ENCODE measurements at regions not wholly inside any gene's neighbourhood (a gene's known extent, or its start where the extent isn't known, plus 50 kb on each side); places are given as distances from the start of the nearest gene placed in this dataset.
"Not testable (repeated sequence)": the region's sequence is repeated elsewhere in the genome, so short reads cannot be mapped to it uniquely, and the experiment has no call there.

DNA sequence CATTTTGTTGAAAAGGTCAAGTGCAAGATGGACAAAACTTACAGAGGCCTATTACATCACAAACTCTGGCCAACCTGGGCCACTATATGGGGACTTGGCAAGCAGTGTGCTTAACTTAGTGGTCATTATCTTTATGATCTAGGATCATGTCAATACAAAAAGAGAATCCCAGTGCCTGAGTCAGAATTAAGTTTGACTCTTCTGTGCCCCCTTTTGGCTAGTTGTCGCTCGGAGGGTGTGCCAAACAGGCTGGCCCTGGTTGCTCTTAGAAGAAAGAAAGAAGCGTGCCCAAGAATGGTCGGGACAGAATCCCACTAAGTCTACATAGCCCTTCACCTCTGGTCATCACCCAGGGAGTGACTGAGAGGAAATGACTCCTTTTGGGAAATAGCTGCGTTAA lies 100.1 kb downstream of the EIF4E start:
- no peak for DNase-seq

DNA sequence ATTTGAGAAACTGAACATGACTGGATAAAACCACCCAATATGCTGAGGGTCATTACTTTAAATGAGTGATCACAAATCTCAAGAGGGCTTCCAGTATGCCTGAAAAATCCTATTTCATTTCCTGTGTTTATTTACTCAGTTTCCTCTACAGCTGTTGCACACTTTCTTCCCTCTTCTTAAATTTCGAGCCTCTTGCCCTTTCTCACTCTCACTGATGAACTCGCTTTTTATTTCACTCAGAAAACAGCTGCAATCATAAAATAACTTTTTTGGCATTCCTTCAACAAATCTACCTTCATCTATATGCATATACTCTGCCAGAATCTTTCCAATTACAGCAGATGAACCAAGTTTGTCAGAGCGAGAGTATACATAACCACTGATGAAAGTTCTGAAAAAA lies 101.3 kb downstream of the EIF4E start:
- DNase-seq: no peak

DNA sequence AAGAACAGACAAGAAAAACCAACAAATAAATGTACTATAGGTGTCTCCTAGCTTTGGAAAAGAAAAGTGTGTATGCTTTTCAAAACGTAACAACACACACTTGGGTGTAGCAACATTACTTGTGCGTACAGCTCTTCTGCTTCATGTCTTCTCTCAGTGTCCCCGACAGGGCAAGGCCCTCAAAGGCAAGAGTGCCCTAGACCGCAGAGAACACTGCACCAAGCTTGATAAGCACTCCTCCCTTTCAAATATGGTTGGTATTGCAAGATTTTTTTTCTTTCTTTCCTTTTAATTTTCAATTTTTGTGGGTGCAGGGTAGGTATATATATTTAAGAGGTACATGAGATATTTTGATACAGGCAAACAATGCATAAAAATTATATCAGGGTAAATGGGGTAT lies 106.8 kb downstream of the EIF4E start:
- DNase-seq: no peak

DNA sequence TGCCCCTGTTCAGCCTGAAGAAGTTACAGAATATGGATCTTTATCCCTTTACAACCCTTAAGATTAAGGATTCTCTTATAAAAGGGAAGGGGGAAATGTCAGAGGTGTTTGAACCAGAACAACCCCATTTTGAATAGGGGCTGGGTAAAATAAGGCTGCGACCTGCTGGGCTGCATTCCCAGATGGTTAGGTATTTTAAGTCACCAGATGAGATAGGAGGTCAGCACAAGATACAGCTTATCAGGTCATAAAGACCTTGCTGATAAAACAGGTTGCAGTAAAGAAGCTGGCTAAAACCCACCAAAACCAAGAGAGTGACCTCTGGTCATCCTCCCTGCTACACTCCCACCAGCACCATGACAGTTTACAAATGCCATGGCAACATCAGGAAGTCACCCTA lies 110.8 kb downstream of the EIF4E start:
- not testable (repeated sequence) for DNase-seq

DNA sequence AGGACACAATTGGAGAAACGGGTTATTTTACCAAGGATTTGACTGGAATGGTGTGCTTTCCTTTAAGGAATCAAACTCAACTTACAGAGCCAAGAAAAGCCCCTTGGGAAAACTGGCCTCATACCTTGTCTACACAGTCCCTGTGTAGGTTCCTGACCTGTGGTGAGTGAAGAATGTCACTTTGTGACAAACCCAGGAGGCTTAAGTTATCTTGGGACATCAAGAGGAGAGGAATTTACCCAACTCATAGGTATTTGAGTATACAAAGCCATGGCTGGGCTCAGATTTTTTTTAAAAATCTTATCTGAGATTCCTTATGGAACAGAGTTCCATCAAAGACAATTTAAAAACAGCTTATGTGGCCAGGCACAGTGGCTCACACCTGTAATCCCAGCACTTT lies 112.1 kb downstream of the EIF4E start:
- no peak for DNase-seq

DNA sequence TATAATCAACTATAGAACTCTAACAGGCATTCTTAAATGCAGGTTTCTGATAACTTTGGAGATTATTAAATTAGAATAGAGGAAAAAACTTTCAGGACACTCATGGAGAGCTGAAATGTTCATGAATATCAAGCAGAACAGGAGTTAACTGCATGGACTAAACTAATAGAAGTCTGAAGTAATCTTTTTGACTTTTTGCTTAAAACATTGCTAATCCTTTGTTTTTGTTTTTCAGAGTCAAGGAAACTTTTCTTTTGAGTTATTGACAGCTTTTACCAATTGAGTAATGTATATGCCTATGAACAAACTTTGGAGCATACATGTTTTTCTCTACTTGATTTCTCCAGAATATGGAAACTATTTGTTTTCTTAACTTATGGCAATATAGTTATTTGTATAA lies 112.5 kb downstream of the EIF4E start:
- no peak for DNase-seq

DNA sequence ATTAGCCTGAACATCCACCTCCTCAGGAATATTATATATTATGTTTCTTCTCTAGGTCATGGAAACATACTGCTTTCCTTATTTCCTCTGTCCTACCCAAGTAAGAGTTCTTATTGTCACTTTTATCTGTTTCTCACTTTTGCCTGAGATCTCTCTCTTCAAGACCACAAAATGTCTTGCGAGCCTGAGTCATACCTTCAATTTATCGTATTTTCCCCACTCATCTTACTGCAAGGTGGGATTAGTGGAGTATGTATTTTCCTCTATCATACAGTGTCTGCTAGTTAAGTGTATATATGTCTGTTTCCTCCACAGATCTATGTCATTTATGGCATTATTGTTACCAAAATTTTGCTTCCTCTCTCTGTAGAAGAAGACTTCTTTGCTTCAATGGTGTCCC lies 124.5 kb downstream of the EIF4E start:
- DNase-seq: no peak

DNA sequence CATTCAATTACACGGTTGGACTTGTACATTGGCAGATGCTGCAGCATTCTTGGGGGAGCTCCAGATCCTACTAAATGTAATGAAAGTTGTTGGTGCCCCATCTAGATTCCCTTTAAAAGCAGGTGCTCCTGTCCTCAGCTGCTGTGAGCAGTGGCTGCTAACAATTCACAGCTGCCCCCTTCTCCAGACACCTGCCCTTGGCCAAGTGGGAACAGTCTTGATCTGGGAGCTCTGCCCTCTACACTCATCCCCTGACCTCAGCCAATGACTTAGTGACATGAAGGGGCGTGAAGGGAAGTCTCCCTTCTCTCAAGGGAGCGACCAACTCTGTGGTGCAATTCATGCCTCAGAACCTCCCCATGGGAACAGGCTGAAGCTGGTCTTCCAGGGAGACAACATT lies 125.7 kb downstream of the EIF4E start:
- peak in 1 of 51 donors; percentile 1 for DNase-seq

DNA sequence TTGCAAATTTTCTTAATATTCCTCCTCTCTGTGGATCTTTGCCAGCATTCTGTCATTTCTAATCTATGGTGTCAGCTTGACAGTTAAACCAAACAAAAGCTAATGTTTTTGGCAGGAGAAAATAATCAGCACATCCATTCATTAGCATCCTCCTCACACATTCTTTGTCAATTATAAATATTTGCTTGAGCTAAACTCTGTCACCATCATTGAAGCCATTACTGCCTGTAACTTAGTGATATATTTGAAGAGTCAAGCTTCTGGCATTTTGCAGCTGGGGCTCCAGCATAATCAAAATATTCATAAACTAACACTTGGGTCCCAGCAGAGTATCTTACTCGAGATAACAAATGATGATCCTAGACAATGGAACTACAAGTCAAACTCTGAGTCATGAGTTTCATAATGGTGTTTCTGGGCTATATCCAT lies 126.1 kb downstream of the EIF4E start:
- DNase-seq: no peak

DNA sequence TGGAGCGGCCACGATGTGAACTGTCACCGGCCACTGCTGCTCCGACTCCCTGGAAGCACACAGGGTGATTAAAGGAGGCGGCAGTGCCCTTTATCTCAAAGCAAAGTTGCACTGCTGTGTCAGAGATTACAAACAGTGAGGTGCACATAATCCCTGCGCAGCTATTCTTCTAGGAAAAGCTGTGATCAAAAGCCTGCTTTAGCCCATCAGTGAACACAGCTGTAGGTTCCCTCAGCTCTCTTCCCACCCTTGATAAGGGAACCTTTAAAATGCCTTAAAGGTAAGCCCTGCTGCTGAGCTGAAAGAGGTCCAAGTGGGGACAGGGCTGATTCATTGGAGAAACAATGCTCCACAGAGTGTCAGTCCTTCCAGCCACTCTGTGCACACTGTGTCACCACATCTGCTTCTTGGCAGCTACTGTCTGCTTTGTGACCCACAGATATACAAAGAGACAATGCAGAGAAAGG lies 127.6 kb downstream of the EIF4E start:
- DNase-seq: peak in 32 of 51 donors; percentile 1 to 76 (median 22)

DNA sequence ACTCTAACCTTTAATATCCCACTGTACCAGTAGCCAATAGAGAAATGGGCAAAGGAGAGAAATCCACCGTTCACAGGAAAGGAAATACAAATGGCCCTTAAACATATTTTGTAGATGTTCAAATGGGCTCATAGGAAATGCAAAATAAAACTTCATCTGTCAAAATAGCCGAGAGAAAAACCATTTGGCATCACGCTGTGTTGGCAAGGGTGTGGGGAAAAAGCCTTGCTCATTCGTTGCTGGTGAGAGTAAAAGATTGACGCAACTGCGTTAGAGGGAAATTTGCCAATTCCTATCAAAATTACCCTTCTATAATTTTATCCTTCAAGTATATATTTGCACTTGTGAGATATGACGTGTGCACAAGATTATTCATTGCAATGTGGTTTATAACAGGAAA lies 131.9 kb downstream of the EIF4E start:
- DNase-seq: no peak

DNA sequence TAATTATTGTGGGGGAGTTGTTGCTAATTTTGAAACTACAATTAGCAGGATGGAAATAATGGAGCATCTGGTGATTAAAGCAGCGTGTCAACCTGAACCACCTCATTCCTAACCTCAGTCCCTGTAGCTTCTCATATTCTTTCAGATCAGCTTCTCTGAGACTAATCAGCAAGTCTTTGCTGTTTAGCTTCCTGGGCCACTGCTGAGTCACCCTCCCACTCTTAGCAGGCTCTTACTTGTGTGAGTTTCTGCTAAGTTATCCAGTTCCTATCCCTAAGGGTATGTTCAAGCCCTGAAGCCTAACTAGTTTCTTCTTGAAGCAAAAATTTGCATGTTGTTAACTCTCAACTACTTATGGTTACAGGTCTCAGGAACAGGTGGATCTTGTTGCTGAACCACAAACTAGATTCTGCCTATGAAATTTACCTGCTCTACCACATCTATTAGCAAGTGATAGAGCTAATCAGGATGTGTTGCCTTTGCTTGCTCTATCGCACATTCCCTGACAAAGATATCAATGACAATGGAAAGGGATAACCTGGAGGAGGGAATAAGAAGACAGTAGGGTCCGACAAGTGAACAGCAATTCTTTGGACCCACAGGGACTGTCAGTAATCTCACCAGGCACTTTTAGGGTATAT lies 134.2 kb downstream of the EIF4E start:
- peak in 3 of 51 donors; percentile 3 to 33 (median 23) for DNase-seq

DNA sequence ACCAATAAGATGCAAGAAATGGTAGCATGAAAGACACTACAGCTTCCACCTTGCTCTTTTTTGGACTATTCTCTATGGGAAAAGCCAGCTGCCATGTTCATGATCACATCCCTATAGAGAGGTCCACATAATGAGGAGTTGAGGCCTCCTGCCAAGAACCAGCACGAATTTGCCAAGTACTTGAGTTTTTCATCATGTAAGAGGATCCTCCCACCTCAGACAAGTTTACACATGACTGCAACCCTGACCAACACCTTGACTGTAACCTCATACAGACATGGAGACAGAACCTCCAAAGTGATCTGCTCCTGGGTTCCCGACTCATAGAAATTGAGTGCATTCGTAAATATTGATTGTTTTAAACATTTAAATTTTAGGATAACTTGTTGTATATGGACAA lies 135.2 kb upstream of the TSPAN5 start:
- DNase-seq: no peak

DNA sequence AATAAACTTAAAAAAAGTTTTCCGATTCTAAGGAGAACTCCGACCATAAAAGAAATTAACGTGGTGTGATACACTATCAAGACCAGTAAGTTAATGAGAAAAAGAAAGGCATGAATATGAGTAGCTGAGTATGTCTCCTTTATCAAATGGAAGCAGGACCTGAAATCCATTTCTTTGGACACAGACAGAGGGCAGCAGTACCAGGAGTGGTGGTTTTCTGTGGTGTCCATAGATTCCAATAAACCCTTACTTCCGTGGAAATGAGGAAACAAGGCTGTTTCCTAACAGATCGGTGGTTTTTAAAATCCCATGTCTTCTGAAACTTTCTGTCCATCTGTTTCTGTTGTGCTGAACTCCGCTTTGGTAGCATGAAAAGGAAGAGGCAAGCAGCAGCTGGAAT lies 128.5 kb upstream of the TSPAN5 start:
- peak in 4 of 51 donors; percentile 1 to 14 (median 1) for DNase-seq

DNA sequence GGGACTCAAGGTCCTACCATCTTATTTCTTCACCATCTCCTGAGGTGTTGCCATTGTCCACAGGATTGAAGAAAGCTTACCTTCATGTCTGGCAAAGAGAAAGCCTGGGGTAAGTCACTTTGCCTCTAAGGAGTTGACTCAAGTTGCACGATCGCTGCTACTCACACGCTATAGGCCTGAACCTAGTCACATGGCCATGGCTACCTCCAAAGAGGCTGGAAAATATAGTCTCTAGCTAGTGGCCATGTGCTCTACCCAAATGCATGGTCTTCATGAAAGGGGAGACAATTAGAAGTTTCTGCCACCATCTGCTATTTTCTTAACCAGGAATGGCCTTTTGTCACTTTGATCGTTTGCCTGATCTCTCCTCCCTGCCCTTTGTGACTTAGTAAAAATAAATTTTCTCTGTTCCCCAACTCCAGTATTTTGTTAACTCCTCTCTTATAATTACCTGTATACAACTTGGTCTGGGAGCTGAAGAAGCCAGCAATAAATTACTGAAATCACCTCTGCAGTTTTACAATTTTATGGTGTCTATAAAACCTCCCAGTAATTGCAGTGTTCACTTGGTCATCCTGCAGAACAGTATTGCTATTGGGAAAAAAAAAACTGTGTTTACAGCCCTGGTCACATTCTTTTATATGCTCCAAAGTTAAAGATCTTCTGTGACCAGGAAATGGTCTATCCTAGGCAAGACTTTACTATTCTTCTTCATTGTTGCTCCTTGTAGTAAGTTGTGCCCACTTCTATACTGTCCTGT lies 126.7 kb upstream of the TSPAN5 start:
- DNase-seq: no peak

DNA sequence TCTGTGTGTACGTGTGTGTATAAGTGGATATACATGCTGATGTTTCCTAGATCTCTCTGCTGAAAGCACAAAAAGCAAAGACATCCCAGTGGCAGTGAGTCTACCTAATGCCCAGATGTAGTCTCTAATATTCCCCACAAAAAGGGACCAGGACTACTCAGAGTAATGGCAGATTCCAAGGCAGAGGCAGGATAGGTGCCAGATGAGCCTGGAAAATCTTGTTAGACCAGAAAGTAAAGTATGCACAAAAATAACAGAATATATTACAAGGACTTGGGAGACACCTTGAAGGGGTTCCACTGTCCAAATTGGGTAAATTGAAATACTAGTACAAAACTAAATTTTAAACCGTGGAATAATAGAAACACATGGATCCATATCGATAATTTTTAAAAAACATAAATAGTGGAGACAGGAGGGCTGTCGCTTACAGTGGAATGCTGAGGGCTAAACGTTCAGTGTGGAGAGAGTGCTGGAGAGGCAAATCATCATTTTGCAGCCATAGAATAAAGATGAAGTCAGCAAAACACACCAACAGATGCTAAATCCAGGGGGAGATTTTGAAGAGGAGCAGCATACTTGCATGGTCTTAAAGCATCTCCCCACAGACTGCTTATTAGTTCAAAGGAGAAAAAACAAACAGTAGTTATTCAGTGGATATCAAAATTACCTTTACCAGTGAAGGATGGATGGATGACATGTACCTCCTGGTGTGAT lies 123.4 kb upstream of the TSPAN5 start:
- no peak for DNase-seq

DNA sequence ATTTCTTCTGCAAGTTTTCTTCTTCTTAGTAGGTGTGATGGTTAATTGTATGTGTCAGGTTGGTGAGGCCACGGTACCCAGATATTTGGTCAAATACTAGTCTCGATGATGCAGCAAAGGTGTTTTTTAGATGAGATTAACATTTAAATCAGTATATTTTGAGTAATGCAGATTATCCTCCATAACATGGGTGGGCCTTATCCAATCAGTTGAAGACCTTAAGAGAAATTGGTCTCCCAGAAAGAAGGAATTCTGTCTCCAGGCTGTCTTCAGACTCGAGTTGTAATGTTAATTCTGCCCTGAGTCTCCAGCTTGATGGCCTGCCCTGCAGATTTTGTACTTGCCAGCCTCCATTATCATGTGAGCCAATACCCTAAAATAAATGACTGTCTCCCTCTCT lies 122.5 kb upstream of the TSPAN5 start:
- DNase-seq: no peak

DNA sequence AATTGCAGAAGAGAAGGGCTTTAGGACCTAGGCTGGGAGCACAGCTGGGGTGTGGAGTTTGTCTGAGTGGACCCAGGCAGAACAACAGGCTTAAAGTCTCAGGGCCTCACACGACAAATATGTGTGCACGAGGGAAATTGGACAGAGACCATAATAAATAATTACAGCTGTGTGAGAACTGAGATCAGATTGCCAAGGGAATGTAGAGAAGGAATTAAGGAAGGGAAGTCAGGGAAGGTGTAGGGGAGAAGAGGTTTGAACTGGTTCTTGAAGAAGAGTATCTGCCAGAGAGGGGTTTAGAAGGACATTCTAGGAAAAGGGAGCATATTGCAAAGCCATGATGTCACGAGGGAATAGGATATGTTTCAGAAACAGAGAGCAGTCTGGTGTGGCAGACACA lies 120.7 kb upstream of the TSPAN5 start:
- DNase-seq: no peak

DNA sequence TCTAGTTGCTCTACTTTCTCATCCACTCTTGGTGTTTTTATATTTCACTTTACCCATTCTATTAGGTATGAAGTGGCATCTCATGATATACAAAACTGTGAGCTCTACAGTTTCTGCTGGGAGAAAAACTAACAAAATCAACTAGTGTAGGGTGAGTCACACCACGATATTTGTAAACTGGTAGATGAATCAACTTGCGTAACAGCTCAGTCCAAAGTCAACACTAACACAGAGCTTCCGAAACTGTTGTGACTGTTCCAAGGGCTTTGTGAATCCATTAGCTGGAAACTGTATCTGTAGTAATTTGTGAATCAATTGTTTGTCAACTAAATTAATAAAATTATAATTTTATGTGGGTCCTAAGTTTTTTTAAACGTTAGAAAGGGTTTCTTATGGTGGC lies 119.8 kb upstream of the TSPAN5 start:
- DNase-seq: no peak

DNA sequence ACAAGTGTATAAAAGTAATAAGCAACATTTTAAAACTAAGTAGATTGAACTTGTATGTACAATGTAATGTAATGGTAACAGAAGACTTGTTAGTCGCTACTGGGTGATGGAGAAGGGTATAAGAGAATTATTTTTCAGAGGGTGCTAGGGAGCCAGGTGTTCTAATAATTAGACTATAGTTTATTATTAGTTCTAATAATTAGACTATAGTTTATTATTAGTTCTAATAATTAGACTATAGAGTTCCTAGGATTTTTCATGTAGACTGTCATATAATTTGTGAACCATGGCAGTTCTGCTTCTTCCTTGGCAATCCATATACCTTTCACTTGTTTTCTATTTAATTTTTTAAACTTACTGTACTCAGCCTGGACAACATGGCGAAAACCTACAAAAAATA lies 117.3 kb upstream of the TSPAN5 start:
- DNase-seq: no peak

DNA sequence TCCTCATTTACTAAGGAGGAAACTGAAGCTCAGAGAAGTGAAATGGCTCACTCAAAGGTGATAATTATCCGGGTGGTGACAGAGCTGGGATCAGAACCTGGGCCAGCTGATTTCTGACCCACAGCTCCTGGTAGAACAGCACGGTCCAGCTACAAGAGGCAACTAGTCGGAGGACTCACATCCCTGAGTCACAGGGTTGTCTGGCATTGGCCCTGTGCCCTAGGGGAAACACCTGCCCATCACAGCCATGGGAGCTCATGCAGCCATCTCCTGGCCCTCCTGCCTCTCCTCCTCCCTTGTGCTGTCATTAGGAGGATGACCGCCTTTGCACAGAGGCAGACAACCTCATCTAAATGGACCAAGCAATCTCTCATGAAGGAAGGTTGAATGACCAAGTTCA lies 115.2 kb upstream of the TSPAN5 start:
- DNase-seq: no peak

DNA sequence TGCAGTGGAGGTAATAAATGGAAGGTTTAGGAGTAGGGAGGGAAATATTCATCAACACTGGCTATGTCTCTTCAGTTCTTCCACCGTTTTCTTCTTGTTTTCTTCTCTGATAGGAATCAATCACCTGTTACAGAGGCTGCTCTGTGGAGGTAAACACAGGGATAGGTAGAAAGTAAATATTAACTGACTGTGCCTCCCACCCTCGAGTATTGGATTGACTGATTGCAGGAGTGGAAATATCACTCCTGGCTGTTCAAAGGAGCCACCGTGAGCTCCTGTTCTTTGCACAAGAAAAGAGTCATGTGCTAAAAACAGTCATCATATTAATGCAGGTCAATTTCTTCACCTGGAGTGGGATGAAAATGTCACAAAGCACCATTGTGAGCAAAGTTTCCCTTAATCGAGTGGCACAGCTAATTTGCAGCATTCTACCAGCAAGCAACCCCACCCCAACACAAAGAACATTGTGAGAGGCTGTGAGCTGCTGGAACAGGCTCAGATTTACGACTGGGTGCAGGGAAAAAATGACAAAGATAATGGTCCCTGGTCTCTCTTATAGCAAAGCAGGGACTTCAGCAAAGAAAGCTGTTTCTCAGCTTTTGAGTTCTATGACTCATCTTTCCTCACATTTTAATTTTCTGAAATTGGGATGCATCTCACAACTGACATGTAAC lies 113.7 kb upstream of the TSPAN5 start:
- DNase-seq: peak in 1 of 51 donors; percentile 52
